Natural killer cell (primary cell): ENCODE measurements at regions not wholly inside any gene's neighbourhood (a gene's known extent, or its start where the extent isn't known, plus 50 kb on each side); places are given as distances from the start of the nearest gene placed in this dataset.

Experiments used
- ATAC-seq, 3 donors: fragments of 150-1000 bp in 2 of 3; fragments of 200-7000 bp in 1 of 3; cut with Tn5 transposase; 1 replicate in 1 of 3; 2 replicates in 2 of 3; pipeline ENCODE4 v1.10.0; 2021; ENCODE audit warnings: mild to moderate bottlenecking in 2 of 3, moderate library complexity in 2 of 3
- DNase-seq, 2 donors: peaks; one replicate each; pipeline versions ENCODE4 v3.0.0 to v3.0.0-alpha.2; 2013 to 2021; ENCODE audit warnings: mixed read lengths in 1 of 2
- H3K27ac ChIP-seq: one replicate; pipeline ENCODE4 v1.5.1; 2013; ENCODE audit warnings: mild to moderate bottlenecking, low read length
- H3K27me3 ChIP-seq: one replicate; pipeline ENCODE4 v1.6.1; 2013; ENCODE audit warnings: low read length; ENCODE audit not compliant: control insufficient read depth, insufficient read depth
- H3K36me3 ChIP-seq: one replicate; pipeline ENCODE4 v1.6.1; 2013; ENCODE audit warnings: low read length; ENCODE audit not compliant: control insufficient read depth, insufficient read depth
- H3K4me1 ChIP-seq: one replicate; pipeline ENCODE4 v1.6.1; 2013; ENCODE audit warnings: low read length; ENCODE audit not compliant: control insufficient read depth, insufficient read depth
- H3K4me3 ChIP-seq: one replicate; pipeline ENCODE4 v1.5.1; 2013; ENCODE audit warnings: low read length
- H3K9me3 ChIP-seq: one replicate; pipeline ENCODE4 v1.6.1; 2013; ENCODE audit warnings: low read length; ENCODE audit not compliant: control insufficient read depth, insufficient read depth
- H3K27ac Mint-ChIP-seq, 2 donors: one replicate each; pipeline ENCODE4 v1.8.0; 2022; ENCODE audit warnings: mild to moderate bottlenecking in 2 of 2, mixed read lengths in 2 of 2, moderate library complexity in 1 of 2
- H3K27me3 Mint-ChIP-seq, 2 donors: one replicate each; pipeline ENCODE4 v1.8.0; 2022; ENCODE audit warnings: low read depth in 2 of 2, mixed read lengths in 2 of 2
- H3K36me3 Mint-ChIP-seq: one replicate; pipeline ENCODE4 v1.8.0; 2022; ENCODE audit warnings: mixed read lengths
- H3K4me1 Mint-ChIP-seq, 2 donors: one replicate each; pipeline ENCODE4 v1.8.0; 2022; ENCODE audit warnings: mixed read lengths in 2 of 2
- H3K4me3 Mint-ChIP-seq: one replicate; pipeline ENCODE4 v1.8.0; 2022; ENCODE audit warnings: mild to moderate bottlenecking, moderate library complexity, mixed read lengths
- H3K9me3 Mint-ChIP-seq, 2 donors: one replicate each; pipeline ENCODE4 v1.8.0; 2022; ENCODE audit warnings: mixed read lengths in 2 of 2
- WGBS: methylation state at CpG from one replicate; pipeline ENCODE4 v1.1.7; 2013; ENCODE audit warnings: missing lambda C conversion rate; ENCODE audit not compliant: insufficient coverage; 5-methylcytosine and 5-hydroxymethylcytosine counted together
- intact Hi-C: fragments of 100-400 bp; cut with micrococcal nuclease; formaldehyde crosslinking; loops from one replicate; pipeline ENCODE4 v1.14.2; 2022
- TF ChIP-seq, protein P1 (sequence below): fragments of 200-600 bp; IDR thresholded peaks from one replicate; pipeline ENCODE4 v1.8.0; 2022; ENCODE audit warnings: antibody characterized with exemption

DNA sequence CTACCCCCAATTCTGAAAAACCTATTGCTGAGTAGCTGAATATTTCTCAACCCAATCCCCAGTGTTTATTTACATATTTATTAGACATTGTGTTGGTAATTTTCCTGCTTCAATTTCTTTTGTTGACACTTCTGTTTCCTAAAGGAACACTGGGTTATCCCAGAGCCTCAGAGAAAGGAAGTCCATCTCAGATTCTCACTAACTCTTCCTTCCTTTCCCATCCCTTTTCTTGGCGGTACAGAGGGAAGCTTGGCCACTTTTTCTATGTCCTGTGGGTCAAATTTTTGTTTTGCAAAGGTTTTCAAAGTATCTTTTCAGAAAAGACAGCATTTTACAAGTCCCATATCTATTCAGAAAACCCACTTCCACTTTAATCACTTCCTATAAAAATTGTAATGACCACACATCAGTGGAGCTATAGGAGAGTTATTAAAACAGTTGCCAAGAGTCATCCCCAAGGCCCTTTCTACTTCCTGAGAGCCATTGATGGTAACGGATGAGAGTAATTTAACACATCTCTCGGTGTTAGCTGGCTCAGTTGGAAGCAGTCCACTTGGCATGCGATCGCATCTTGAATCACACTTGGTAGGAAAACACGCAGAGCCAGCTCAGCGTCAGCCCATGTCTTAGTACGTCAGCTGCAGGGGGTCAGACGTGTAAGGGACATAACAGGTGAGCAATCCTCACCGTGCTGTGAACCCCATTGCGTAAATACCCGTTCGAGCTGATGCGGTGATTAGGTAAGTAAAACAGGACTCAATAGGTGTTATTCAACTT is 231.1 kb upstream of the ADARB2 start:
- Histone ChIP-seq H3K4me1 (no peaks in the 10 kb centered on the region), H3K36me3 (no peaks in the 10 kb centered on the region), H3K27me3 (no peaks in the 10 kb centered on the region), H3K27ac (no peak overlapping the region), H3K4me3 (no peak overlapping the region), H3K9me3 (peaks cover 7% of the 10 kb centered on the region)
- H3K4me3 Mint-ChIP-seq, result no peak overlapping the region
- H3K9me3 Mint-ChIP-seq, result peaks cover 3 to 4% of the 10 kb centered on the region in 2 donors
- ATAC-seq, result no peak
- H3K4me1 Mint-ChIP-seq, result no peaks in the 10 kb centered on the region
- no peaks in the 10 kb centered on the region for H3K36me3 Mint-ChIP-seq
- H3K27me3 Mint-ChIP-seq, result peaks cover 0 to 5% of the 10 kb centered on the region in 2 donors
- no peak for DNase-seq
- H3K27ac Mint-ChIP-seq, result no peak overlapping the region
- TF ChIP-seq, protein P1, sequence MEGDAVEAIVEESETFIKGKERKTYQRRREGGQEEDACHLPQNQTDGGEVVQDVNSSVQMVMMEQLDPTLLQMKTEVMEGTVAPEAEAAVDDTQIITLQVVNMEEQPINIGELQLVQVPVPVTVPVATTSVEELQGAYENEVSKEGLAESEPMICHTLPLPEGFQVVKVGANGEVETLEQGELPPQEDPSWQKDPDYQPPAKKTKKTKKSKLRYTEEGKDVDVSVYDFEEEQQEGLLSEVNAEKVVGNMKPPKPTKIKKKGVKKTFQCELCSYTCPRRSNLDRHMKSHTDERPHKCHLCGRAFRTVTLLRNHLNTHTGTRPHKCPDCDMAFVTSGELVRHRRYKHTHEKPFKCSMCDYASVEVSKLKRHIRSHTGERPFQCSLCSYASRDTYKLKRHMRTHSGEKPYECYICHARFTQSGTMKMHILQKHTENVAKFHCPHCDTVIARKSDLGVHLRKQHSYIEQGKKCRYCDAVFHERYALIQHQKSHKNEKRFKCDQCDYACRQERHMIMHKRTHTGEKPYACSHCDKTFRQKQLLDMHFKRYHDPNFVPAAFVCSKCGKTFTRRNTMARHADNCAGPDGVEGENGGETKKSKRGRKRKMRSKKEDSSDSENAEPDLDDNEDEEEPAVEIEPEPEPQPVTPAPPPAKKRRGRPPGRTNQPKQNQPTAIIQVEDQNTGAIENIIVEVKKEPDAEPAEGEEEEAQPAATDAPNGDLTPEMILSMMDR, result no peak
- intact Hi-C loops, result no loop called here
- 88% methylated on average over 14 of the region's 14 CpGs for WGBS

DNA sequence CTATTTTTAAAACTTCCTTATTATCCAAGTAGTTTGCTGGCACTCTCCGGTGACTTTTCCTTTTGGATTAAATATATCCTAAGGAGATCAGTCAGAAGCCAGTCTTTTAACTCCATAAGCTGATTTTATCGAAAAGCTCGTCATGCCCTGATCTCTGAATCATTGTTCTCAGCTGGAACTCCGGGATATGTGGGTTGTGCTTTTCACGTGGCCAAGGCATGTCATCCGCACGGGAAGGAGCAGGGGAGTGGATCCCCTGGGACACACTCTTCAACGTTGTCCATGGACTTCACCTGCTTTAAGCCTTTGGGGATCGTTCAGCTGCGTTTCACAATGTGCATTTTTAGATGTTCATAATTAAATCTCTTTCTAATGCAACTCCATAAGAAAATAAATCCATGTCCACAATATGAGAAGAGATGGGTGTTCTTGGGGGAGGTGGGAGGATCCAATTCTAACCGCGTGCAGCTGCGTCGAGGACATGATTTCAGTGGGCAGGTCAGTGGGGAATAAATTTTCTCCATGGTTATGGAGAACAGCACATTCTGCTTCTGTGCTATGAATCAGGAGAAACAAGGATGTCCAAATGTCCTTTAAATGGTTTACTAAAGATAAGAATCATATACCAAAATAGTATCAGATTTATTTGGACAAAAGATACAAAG is 229.5 kb upstream of the ADARB2 start:
- no peaks in the 10 kb centered on the region for H3K27me3 ChIP-seq
- intact Hi-C loops, result no loop called here
- no peaks in the 10 kb centered on the region for H3K9me3 ChIP-seq
- H3K4me1 ChIP-seq, result no peaks in the 10 kb centered on the region
- 90% methylated on average over 12 of the region's 14 CpGs for WGBS
- H3K4me3 Mint-ChIP-seq, result no peak overlapping the region
- peaks cover 0 to 5% of the 10 kb centered on the region in 2 donors for H3K27me3 Mint-ChIP-seq
- H3K4me3 ChIP-seq, result no peak overlapping the region
- H3K27ac Mint-ChIP-seq, result no peak overlapping the region
- no peaks in the 10 kb centered on the region for H3K36me3 ChIP-seq
- TF ChIP-seq, protein P1, result no peak
- H3K4me1 Mint-ChIP-seq, result no peaks in the 10 kb centered on the region
- peaks cover 0 to 4% of the 10 kb centered on the region in 2 donors for H3K9me3 Mint-ChIP-seq
- ATAC-seq (no peak), DNase-seq (no peak)
- no peak overlapping the region for H3K27ac ChIP-seq
- H3K36me3 Mint-ChIP-seq, result no peaks in the 10 kb centered on the region

DNA sequence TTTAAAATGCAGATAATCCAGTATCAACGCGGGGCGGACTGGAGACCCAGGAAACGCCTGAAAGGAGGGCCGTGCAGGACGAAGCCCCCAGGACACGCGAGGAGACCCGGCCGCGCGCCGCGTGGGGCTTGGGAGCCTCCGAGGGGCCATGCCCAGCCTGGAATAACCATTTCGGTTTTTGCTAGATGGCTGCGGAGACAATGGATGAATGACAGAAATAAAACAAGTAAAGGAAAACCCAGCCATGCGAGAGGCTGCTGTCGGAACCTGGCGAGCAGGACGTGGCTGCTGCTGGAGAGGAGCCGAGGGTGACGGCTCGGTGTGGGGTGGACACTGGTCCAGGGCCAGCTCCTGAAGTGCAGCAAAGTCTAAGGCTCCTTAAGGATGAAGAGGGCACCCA is 227.2 kb upstream of the ADARB2 start:
- Mint-ChIP-seq H3K36me3 (no peaks in the 10 kb centered on the region), H3K27ac (no peak overlapping the region), H3K27me3 (peaks cover 5 to 18% of the 10 kb centered on the region in 2 donors), H3K4me1 (no peaks in the 10 kb centered on the region), H3K4me3 (no peak overlapping the region), H3K9me3 (peaks cover 0 to under 1% of the 10 kb centered on the region in 2 donors)
- TF ChIP-seq, protein P1, result no peak
- Histone ChIP-seq H3K4me3 (no peak overlapping the region), H3K4me1 (no peaks in the 10 kb centered on the region), H3K27ac (no peak overlapping the region), H3K27me3 (no peaks in the 10 kb centered on the region), H3K9me3 (no peaks in the 10 kb centered on the region), H3K36me3 (no peaks in the 10 kb centered on the region)
- intact Hi-C loops, result no loop called here
- WGBS, result 91% methylated on average over 24 of the region's 24 CpGs
- DNase-seq, result no peak
- no peak for ATAC-seq
